ENCODE measurements at regions not wholly inside any gene's neighbourhood (a gene's known extent, or its start where the extent isn't known, plus 50 kb on each side); places are given as distances from the start of the nearest gene placed in this dataset.

DNA sequence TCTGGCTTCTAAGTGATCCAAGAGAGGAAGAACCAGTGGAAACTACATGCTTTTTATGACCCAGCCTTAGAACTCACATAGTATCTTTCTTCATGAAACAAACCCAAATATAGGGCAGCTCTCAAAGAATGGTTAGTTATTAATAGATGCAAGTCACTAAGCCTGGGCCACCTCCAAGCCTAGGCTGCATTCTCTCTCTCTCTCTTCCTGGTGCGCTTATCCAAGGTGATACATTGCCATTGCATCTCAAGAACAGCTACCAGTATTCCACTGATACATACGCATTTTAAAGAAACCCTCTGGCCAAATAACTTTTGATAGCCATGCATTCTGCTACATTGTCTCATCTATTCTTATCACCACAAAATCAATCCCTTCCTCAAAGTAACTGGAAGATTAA, 455.6 kb upstream of the ADGRL2 start:
- TF ChIP-seq, protein P1, sequence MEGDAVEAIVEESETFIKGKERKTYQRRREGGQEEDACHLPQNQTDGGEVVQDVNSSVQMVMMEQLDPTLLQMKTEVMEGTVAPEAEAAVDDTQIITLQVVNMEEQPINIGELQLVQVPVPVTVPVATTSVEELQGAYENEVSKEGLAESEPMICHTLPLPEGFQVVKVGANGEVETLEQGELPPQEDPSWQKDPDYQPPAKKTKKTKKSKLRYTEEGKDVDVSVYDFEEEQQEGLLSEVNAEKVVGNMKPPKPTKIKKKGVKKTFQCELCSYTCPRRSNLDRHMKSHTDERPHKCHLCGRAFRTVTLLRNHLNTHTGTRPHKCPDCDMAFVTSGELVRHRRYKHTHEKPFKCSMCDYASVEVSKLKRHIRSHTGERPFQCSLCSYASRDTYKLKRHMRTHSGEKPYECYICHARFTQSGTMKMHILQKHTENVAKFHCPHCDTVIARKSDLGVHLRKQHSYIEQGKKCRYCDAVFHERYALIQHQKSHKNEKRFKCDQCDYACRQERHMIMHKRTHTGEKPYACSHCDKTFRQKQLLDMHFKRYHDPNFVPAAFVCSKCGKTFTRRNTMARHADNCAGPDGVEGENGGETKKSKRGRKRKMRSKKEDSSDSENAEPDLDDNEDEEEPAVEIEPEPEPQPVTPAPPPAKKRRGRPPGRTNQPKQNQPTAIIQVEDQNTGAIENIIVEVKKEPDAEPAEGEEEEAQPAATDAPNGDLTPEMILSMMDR (IDR thresholded peaks at IDR 0.05): no peak
- no peak for TF ChIP-seq ZFX (IDR thresholded peaks at IDR 0.05; ENCODE audit: borderline replicate concordance)
- no peak overlapping the region for H3K27ac ChIP-seq

DNA sequence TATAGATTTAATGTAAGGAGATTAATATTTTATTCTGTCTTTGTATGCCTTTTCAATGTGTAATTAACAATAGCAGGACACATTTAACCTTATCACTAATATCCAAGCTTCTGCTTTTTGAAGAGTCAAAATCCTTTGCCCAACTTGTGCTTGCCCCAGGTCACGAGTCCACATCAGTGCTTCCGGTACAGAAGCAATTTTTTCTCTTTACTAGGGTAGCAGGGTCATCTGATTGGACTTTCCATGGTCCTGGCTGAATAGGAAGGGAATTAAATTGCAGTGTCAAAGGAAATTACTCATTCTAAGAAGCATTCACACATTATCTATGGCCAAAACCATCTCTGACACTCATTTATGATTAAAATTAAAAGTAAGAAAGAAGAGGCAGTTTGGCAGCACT, 460.5 kb upstream of the ADGRL2 start:
- no peak overlapping the region for H3K27ac ChIP-seq
- TF ChIP-seq, protein P1 (IDR thresholded peaks at IDR 0.05): no peak
- TF ChIP-seq ZFX (IDR thresholded peaks at IDR 0.05; ENCODE audit: borderline replicate concordance): no peak

DNA sequence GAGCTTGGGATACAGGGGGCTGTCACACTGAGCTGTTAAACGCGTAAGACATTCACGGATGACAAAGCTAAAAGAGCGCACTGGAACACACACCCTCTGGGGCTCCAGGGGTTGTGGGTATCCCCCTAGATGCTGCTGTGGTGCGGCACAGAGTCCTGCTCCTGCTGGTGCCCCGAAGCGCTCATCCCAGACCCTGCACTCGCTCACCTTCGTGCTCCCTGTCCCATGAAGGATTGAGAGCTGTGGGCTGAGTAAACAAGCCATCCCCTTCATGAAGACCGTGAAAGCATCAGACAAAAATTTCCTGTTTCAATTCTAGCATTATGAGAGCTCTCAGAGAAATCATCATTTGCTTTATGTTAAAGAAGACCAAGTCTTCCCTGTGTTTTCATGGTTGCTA, 463.5 kb upstream of the ADGRL2 start:
- no peak for TF ChIP-seq ZFX (IDR thresholded peaks at IDR 0.05; ENCODE audit: borderline replicate concordance)
- TF ChIP-seq, protein P1 (IDR thresholded peaks at IDR 0.05): no peak
- H3K27ac ChIP-seq: no peak overlapping the region

DNA sequence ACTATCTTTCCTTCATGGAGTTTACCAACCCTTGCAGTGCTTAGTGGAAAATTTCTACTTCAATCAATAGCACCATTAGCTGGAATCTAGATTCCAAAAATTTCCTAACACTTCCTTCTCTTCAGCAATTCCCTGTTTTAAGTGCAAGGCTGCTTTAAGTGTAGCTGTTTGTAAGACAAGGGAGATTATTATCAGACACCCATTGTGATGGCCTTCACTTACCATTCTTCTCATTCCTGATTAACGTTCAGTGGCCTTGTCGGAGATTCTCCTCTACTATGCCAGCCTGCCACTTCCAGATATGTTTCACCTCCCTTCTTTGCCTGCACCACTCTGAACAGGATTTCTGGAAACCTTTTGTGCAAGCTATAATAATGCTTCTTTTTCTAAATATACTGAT, 464.9 kb upstream of the ADGRL2 start:
- no peak overlapping the region for H3K27ac ChIP-seq
- TF ChIP-seq, protein P1 (IDR thresholded peaks at IDR 0.05): no peak
- no peak for TF ChIP-seq ZFX (IDR thresholded peaks at IDR 0.05; ENCODE audit: borderline replicate concordance)

DNA sequence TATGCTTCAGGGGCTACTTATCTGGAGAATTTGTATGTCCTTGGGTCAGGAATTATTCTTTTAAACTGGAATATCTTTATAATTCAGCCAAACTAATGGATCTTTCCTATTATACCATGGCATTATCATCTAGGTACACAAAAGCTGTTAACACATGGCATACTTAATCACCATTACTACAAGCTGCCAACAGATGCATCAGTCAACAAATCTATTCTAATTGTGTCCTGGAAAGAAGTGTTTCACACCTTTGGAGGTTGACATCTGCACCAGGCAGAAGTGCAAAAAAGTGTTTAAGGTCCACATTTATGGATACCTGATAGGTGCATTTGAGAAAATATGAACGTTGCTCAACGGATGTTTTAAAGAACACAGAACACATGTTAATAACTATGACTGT, 470.2 kb upstream of the ADGRL2 start:
- no peak for TF ChIP-seq ZFX (IDR thresholded peaks at IDR 0.05; ENCODE audit: borderline replicate concordance)
- TF ChIP-seq, protein P1 (IDR thresholded peaks at IDR 0.05): no peak
- H3K27ac ChIP-seq: no peak overlapping the region

DNA sequence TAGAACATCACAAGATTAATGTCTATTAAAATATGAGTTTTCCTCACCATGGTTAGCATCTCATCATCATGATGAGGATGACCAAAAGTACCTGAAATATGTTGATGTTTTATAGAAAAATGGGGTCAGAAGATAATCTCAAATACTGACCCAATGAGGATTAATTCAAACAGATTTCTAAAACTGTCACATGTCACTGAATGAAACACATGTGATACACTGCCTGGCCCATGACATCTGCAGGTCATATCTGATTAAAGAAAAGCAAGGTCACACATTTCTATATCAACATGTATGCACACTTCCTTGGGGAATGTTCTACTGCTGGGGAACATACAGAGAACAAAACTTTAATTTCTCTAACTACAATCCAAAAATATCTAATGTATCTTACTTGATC, 470.6 kb upstream of the ADGRL2 start:
- TF ChIP-seq, protein P1 (IDR thresholded peaks at IDR 0.05): no peak
- no peak for TF ChIP-seq ZFX (IDR thresholded peaks at IDR 0.05; ENCODE audit: borderline replicate concordance)
- no peak overlapping the region for H3K27ac ChIP-seq

DNA sequence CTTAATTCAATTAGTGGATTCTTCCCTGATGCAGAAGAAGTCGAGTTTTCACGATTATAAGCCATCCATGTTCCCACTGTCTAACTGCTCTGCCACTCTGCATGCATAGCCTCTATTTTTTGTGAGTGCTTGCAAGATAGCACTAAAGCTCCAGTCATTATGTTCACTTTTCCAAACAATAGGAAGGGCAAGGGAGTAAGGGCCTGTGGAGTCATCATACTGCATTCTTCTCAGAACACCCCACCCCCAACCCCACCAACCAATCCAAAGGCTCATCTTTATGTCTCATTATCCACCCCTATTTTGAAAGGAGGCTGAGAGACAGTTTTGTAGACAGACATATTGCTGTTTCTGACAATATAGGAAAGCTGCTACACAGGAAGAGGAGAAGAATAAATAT, 471.7 kb upstream of the ADGRL2 start:
- no peak overlapping the region for H3K27ac ChIP-seq
- TF ChIP-seq, protein P1 (IDR thresholded peaks at IDR 0.05): no peak
- TF ChIP-seq ZFX (IDR thresholded peaks at IDR 0.05; ENCODE audit: borderline replicate concordance): no peak
